ENCODE measurements at regions not wholly inside any gene's neighbourhood (a gene's known extent, or its start where the extent isn't known, plus 50 kb on each side); places are given as distances from the start of the nearest gene placed in this dataset.

DNA sequence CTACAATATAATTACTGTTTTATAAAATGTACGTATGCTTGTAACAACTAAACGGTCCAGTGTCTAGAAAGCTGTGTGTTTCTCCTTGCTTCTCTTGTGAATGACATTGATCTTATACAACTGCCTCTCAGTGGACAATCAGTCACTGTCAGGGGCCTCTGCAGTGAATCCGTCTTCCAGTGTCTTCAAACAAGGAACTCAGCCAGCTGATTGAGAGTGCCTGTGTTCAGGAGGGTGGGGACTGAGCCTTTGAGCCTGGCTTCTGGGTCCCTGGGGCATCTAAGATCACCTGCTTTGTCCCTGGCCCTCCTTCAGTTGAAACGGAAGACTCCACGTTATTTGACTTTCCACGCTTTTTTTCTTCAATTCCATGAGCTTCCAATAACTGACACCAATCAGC is 133.1 kb upstream of the SFSWAP start:
- WGBS (ENCODE audit: insufficient coverage, low coverage, missing lambda C conversion rate) = 4% methylated on average over 6 of the region's 6 CpGs
- no peak overlapping the region for H3K9ac ChIP-seq (ENCODE audit: insufficient read depth in 1 of 2, low read depth in 2 of 2, low read length in 2 of 2)
- H3K27me3 ChIP-seq (ENCODE audit: control insufficient read depth in 2 of 2, insufficient read depth in 2 of 2, low read length in 2 of 2) = peaks cover 0 to 23% of the 10 kb centered on the region in 2 experiments; a peak in 3 of 5 replicates
- H3K9me3 ChIP-seq (replicated peaks; ENCODE audit: control insufficient read depth, insufficient read depth, low read depth, low read length) = peaks cover 3% of the 10 kb centered on the region
- FAIRE-seq (no peak), DNase-seq (ENCODE audit: extremely low read depth in 1 of 4, low spot score in 3 of 4) (no peak), ATAC-seq (no peak)
- ChIA-PET CTCF (ENCODE audit: low intra/inter-chr PET ratio) (no interaction called here), POLR2A (no interaction called here)
- no peak overlapping the region for H2AFZ ChIP-seq (ENCODE audit: low read depth, low read length)
- intact Hi-C loops (cut with micrococcal nuclease) (no loop called here), in situ Hi-C loops (cut with MboI) (no loop called here)
- H3K27ac ChIP-seq (ENCODE audit: extremely low read depth, low read depth, low read length) = no peak overlapping the region
- TF ChIP-seq TGIF2 (CRISPR knock-in tag; IDR thresholded peaks at IDR 0.05) (no peak), CSDE1 (IDR thresholded peaks at IDR 0.05) (no peak), DPF2 (IDR thresholded peaks at IDR 0.05) (no peak), ZNF444 (CRISPR knock-in tag; IDR thresholded peaks at IDR 0.05) (no peak), FOS (IDR thresholded peaks at IDR 0.05; ENCODE audit: extremely low read depth, insufficient read length) (no peak)
- H3K4me2 ChIP-seq (ENCODE audit: insufficient read depth, low read length) = no peak overlapping the region
- no peaks in the 10 kb centered on the region for H3K9me1 ChIP-seq (ENCODE audit: control insufficient read depth, insufficient read depth, low read length)
- H3K4me3 ChIP-seq = no peak overlapping the region
- BruUV-seq (replicated peaks) = no TSS peak
- no peaks in the 10 kb centered on the region for H3K79me2 ChIP-seq (ENCODE audit: control insufficient read depth, insufficient read depth, low read length)
- H3K36me3 ChIP-seq (ENCODE audit: control insufficient read depth, insufficient read depth, low read length) = no peaks in the 10 kb centered on the region
- no peaks in the 10 kb centered on the region; a peak in 1 of 5 replicates for H3K4me1 ChIP-seq (replicated peaks in 1 of 2; ENCODE audit: control insufficient read depth in 2 of 2, insufficient read depth in 2 of 2, low read length in 2 of 2)
- no peaks in the 10 kb centered on the region for H4K20me1 ChIP-seq (replicated peaks; ENCODE audit: control insufficient read depth, insufficient read depth, low read length)

GRCh38 chr12:131578828-131579470 is 131.9 kb upstream of the SFSWAP start:
- Histone ChIP-seq H3K4me2 (ENCODE audit: insufficient read depth, low read length) (no peak overlapping the region), H3K27me3 (ENCODE audit: control insufficient read depth in 2 of 2, insufficient read depth in 2 of 2, low read length in 2 of 2) (peaks cover 0 to 24% of the 10 kb centered on the region in 2 experiments; a peak in 3 of 5 replicates), H3K4me1 (replicated peaks in 1 of 2; ENCODE audit: control insufficient read depth in 2 of 2, insufficient read depth in 2 of 2, low read length in 2 of 2) (no peaks in the 10 kb centered on the region), H2AFZ (ENCODE audit: low read depth, low read length) (no peak overlapping the region), H4K20me1 (replicated peaks; ENCODE audit: control insufficient read depth, insufficient read depth, low read length) (no peaks in the 10 kb centered on the region), H3K9ac (ENCODE audit: insufficient read depth in 1 of 2, low read depth in 2 of 2, low read length in 2 of 2) (no peak overlapping the region), H3K9me1 (ENCODE audit: control insufficient read depth, insufficient read depth, low read length) (no peaks in the 10 kb centered on the region), H3K79me2 (ENCODE audit: control insufficient read depth, insufficient read depth, low read length) (no peaks in the 10 kb centered on the region), H3K9me3 (replicated peaks; ENCODE audit: control insufficient read depth, insufficient read depth, low read depth, low read length) (peaks cover 3% of the 10 kb centered on the region), H3K36me3 (ENCODE audit: control insufficient read depth, insufficient read depth, low read length) (no peaks in the 10 kb centered on the region), H3K27ac (ENCODE audit: extremely low read depth, low read depth, low read length) (no peak overlapping the region), H3K4me3 (no peak overlapping the region)
- in situ Hi-C loops (cut with MboI) = no loop called here
- ATAC-seq (no peak), DNase-seq (ENCODE audit: extremely low read depth in 1 of 4, low spot score in 3 of 4) (no peak), FAIRE-seq (no peak)
- BruUV-seq (replicated peaks) = no TSS peak
- ChIA-PET POLR2A (no interaction called here), CTCF (ENCODE audit: low intra/inter-chr PET ratio) (no interaction called here)
- WGBS (ENCODE audit: insufficient coverage, low coverage, missing lambda C conversion rate) = 0% methylated on average over 11 of the region's 11 CpGs
- intact Hi-C loops (cut with micrococcal nuclease) = no loop called here
- TF ChIP-seq, protein P1, sequence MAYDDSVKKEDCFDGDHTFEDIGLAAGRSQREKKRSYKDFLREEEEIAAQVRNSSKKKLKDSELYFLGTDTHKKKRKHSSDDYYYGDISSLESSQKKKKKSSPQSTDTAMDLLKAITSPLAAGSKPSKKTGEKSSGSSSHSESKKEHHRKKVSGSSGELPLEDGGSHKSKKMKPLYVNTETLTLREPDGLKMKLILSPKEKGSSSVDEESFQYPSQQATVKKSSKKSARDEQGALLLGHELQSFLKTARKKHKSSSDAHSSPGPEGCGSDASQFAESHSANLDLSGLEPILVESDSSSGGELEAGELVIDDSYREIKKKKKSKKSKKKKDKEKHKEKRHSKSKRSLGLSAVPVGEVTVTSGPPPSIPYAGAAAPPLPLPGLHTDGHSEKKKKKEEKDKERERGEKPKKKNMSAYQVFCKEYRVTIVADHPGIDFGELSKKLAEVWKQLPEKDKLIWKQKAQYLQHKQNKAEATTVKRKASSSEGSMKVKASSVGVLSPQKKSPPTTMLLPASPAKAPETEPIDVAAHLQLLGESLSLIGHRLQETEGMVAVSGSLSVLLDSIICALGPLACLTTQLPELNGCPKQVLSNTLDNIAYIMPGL (CRISPR knock-in tag; IDR thresholded peaks at IDR 0.05) = no peak
- TF ChIP-seq TAF7 (tag; IDR thresholded peaks at IDR 0.05) (no peak), ATF4 (CRISPR knock-in tag; IDR thresholded peaks at IDR 0.05) (no peak), ZNF165 (CRISPR knock-in tag; IDR thresholded peaks at IDR 0.05; ENCODE audit: borderline replicate concordance) (no peak), PCBP2 (IDR thresholded peaks at IDR 0.05; ENCODE audit: low read depth, low read length, poor library complexity, severe bottlenecking) (no peak), TSC22D4 (tag; IDR thresholded peaks at IDR 0.05) (no peak), NR2F6 (CRISPR knock-in tag; IDR thresholded peaks at IDR 0.05) (no peak), ZNF41 (CRISPR knock-in tag; conservative IDR thresholded peaks at IDR 0.05) (no peak), MAFK (IDR thresholded peaks at IDR 0.05; ENCODE audit: low read length) (no peak), ZNF134 (CRISPR knock-in tag; conservative IDR thresholded peaks at IDR 0.05) (no peak), PHTF2 (CRISPR knock-in tag; IDR thresholded peaks at IDR 0.05) (no peak), ZNF57 (CRISPR knock-in tag; IDR thresholded peaks at IDR 0.05) (no peak)
